SK-N-SH treated with all-trans-retinoic acid at 6 μM for 48 hours (cell line): ENCODE measurements at regions not wholly inside any gene's neighbourhood (a gene's known extent, or its start where the extent isn't known, plus 50 kb on each side); places are given as distances from the start of the nearest gene placed in this dataset.
A peak's percentile ranks its signal among the peaks of the same experiment; 100 is the strongest.

Experiments
- ATAC-seq: fragments of 200-7000 bp; cut with Tn5 transposase; 3 replicates; pipeline ENCODE4 v1.9.1; 2020; ENCODE audit warnings: mild to moderate bottlenecking, moderate library complexity
- ARNTL ChIP-seq: fragments of 450-650 bp; formaldehyde crosslinking; IDR thresholded peaks from 2 replicates; pipeline ENCODE4 v1.5.0; 2020; ENCODE audit warnings: low read depth, mild to moderate bottlenecking, moderate library complexity, borderline replicate concordance
- BACH2 ChIP-seq: fragments of 250-450 bp; sonication (Bioruptor Pico); IDR thresholded peaks from 2 replicates; pipeline ENCODE4 v1.9.0; 2021; ENCODE audit warnings: mild to moderate bottlenecking, borderline replicate concordance
- CREB5 ChIP-seq: fragments of 250-450 bp; sonication (Bioruptor Pico); IDR thresholded peaks from 2 replicates; pipeline ENCODE4 v1.5.1; 2020; ENCODE audit warnings: low read depth, mild to moderate bottlenecking, moderate library complexity
- CSDC2 ChIP-seq: fragments of 250-450 bp; sonication (Bioruptor Pico); IDR thresholded peaks from 2 replicates; pipeline ENCODE4 v1.5.0; 2020; ENCODE audit warnings: mild to moderate bottlenecking, moderate library complexity
- CSRNP3 ChIP-seq: fragments of 250-450 bp; sonication (Bioruptor Pico); IDR thresholded peaks from 2 replicates; pipeline ENCODE4 v1.5.1; 2021; ENCODE audit warnings: mild to moderate bottlenecking, moderate library complexity
- ESRRG ChIP-seq: fragments of 250-450 bp; sonication (Bioruptor Pico); IDR thresholded peaks from 2 replicates; pipeline ENCODE4 v1.6.1; 2021; ENCODE audit warnings: mild to moderate bottlenecking
- GLIS3 ChIP-seq: fragments of 250-450 bp; sonication (Bioruptor Pico); IDR thresholded peaks from 2 replicates; pipeline ENCODE4 v1.5.0; 2020; ENCODE audit warnings: mild to moderate bottlenecking, moderate library complexity
- ISL1 ChIP-seq: fragments of 250-450 bp; sonication (Bioruptor Pico); IDR thresholded peaks from 2 replicates; pipeline ENCODE4 v2.1.2; 2022; ENCODE audit warnings: mild to moderate bottlenecking, moderate library complexity
- PATZ1 ChIP-seq: fragments of 250-450 bp; sonication (Bioruptor Pico); IDR thresholded peaks from 2 replicates; pipeline ENCODE4 v1.8.0; 2020; ENCODE audit warnings: mild to moderate bottlenecking, moderate library complexity, borderline replicate concordance
- POU6F1 ChIP-seq: fragments of 250-450 bp; sonication (Bioruptor Pico); IDR thresholded peaks from 2 replicates; pipeline ENCODE4 v1.8.0; 2021; ENCODE audit warnings: low read depth, mild to moderate bottlenecking, moderate library complexity, borderline replicate concordance
- RARB ChIP-seq: fragments of 250-450 bp; sonication (Bioruptor Pico); IDR thresholded peaks from 2 replicates; pipeline ENCODE4 v1.8.0; 2021; ENCODE audit warnings: mild to moderate bottlenecking, moderate library complexity
- SNAI2 ChIP-seq: fragments of 250-450 bp; sonication (Bioruptor Pico); IDR thresholded peaks from 2 replicates; pipeline ENCODE4 v1.5.0; 2020; ENCODE audit warnings: mild to moderate bottlenecking, moderate library complexity
- TCF4 ChIP-seq: fragments of 250-450 bp; sonication (Bioruptor Pico); IDR thresholded peaks from 2 replicates; pipeline ENCODE4 v1.8.0; 2021; ENCODE audit warnings: mild to moderate bottlenecking, moderate library complexity, borderline replicate concordance
- TOX ChIP-seq: fragments of 250-450 bp; sonication (Bioruptor Pico); IDR thresholded peaks from 2 replicates; pipeline ENCODE4 v1.8.0; 2021; ENCODE audit warnings: mild to moderate bottlenecking, moderate library complexity, borderline replicate concordance
- ZC3H10 ChIP-seq: fragments of 250-450 bp; sonication (Bioruptor Pico); IDR thresholded peaks from 2 replicates; pipeline ENCODE4 v1.5.1; 2021; ENCODE audit warnings: mild to moderate bottlenecking, moderate library complexity
- ZFP3 ChIP-seq: fragments of 250-450 bp; sonication (Bioruptor Pico); IDR thresholded peaks from 2 replicates; pipeline ENCODE4 v1.5.0; 2020; ENCODE audit warnings: mild to moderate bottlenecking, moderate library complexity
- ZFP30 ChIP-seq: fragments of 450-650 bp; formaldehyde crosslinking; IDR thresholded peaks from 2 replicates; pipeline ENCODE4 v1.5.0; 2022; ENCODE audit warnings: mild to moderate bottlenecking, moderate library complexity
- ZNF565 ChIP-seq: fragments of 450-650 bp; formaldehyde crosslinking; conservative IDR thresholded peaks from 2 replicates; pipeline ENCODE4 v1.5.0; 2020; ENCODE audit warnings: low read depth, mild to moderate bottlenecking, moderate library complexity
- ZNF70 ChIP-seq: fragments of 450-650 bp; formaldehyde crosslinking; IDR thresholded peaks from 2 replicates; pipeline ENCODE4 v1.5.0; 2020; ENCODE audit warnings: mild to moderate bottlenecking, moderate library complexity
- ZNF8 ChIP-seq: fragments of 450-650 bp; formaldehyde crosslinking; IDR thresholded peaks from 2 replicates; pipeline ENCODE4 v1.5.0; 2020; ENCODE audit warnings: mild to moderate bottlenecking, moderate library complexity

- TF ChIP-seq BACH2 (CRISPR knock-in tag): no peak
- TF ChIP-seq RARB (CRISPR knock-in tag): no peak
- no peak for TF ChIP-seq POU6F1 (CRISPR knock-in tag)
- no peak for TF ChIP-seq ARNTL (CRISPR knock-in tag)
- TF ChIP-seq GLIS3 (CRISPR knock-in tag): no peak
- no peak for TF ChIP-seq CSRNP3 (CRISPR knock-in tag)
- TF ChIP-seq ZC3H10 (CRISPR knock-in tag): no peak
- no peak for ATAC-seq
Observed at GRCh38 chr6:145212813-145213212, 522.5 kb downstream of the EPM2A start.

- TF ChIP-seq ZNF565 (CRISPR knock-in tag): no peak
- ATAC-seq: peak; percentile 21; the same call in 1 of the 3 replicates
Observed at GRCh38 chr6:145213614-145214013, 521.7 kb downstream of the EPM2A start.

GRCh38 chr6:145214570-145214969 lies 520.8 kb downstream of the EPM2A start:
- no peak for ATAC-seq

GRCh38 chr6:145224450-145224849 lies 510.9 kb downstream of the EPM2A start:
- no peak for ATAC-seq
- no peak for TF ChIP-seq TOX (CRISPR knock-in tag)
- TF ChIP-seq CSDC2: no peak
- no peak for TF ChIP-seq CREB5
- no peak for TF ChIP-seq RARB (CRISPR knock-in tag)
- TF ChIP-seq SNAI2: no peak
- no peak for TF ChIP-seq TCF4 (CRISPR knock-in tag)
- no peak for TF ChIP-seq GLIS3 (CRISPR knock-in tag)
- TF ChIP-seq ZFP30 (CRISPR knock-in tag): no peak
- no peak for TF ChIP-seq PATZ1
- no peak for TF ChIP-seq ZNF565 (CRISPR knock-in tag)
- no peak for TF ChIP-seq ARNTL (CRISPR knock-in tag)
- no peak for TF ChIP-seq ISL1 (CRISPR knock-in tag)

More at GRCh38 chr6:145214570-145214969, 520.8 kb downstream of the EPM2A start:
- TF ChIP-seq ZC3H10 (CRISPR knock-in tag): no peak
- no peak for TF ChIP-seq POU6F1 (CRISPR knock-in tag)
- no peak for TF ChIP-seq TOX (CRISPR knock-in tag)
- no peak for TF ChIP-seq ZNF8 (CRISPR knock-in tag)
- no peak for TF ChIP-seq ESRRG (CRISPR knock-in tag)
- no peak for TF ChIP-seq ZNF70 (CRISPR knock-in tag)
- no peak for TF ChIP-seq PATZ1
- TF ChIP-seq ZFP30 (CRISPR knock-in tag): no peak
- TF ChIP-seq ISL1 (CRISPR knock-in tag): no peak
- TF ChIP-seq ZNF565 (CRISPR knock-in tag): no peak
- no peak for TF ChIP-seq ZFP3 (CRISPR knock-in tag)
- TF ChIP-seq, all 23 proteins: peak for 0
